ENCODE measurements at regions not wholly inside any gene's neighbourhood (a gene's known extent, or its start where the extent isn't known, plus 50 kb on each side); places are given as distances from the start of the nearest gene placed in this dataset.
"Not testable (repeated sequence)": the region's sequence is repeated elsewhere in the genome, so short reads cannot be mapped to it uniquely, and the experiment has no call there.

DNA sequence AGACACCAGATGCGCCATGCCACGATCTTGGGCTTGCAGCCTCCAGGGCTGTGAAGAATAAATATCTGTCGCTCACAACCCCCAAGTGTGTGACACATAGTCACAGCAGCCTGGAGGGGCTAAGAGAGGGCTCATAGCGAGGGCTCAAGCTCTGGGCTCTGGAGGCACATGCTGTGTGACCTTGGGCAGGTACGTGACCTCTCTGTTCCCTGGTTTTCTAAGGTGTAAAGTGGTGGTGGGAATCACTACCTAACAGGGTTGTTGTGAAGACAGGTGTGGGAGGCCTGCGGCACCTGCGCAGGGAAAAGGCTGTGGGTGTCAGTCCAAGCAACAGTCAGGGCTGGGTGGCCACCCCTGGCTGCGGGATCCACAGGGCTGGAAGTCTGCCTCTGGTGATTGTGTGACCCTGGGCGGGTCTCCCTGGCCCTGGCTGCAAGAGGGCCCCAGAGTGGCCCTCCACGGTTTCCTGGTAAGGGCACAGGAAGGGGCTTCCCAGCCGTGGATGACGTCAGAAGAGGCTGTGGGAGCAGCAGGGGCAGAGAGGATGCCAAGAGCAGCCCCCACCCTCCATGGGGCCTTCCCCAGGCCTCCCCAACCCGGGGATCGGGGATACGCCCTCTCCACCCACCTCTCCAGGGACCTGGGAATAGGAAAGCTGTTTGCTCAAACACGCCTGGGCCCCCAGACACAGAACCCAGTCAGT lies 218.8 kb upstream of the SGCG start:
- no peaks in the 10 kb centered on the region for H3K4me1 ChIP-seq
- H3K27me3 ChIP-seq: no peaks in the 10 kb centered on the region
- TF ChIP-seq POLR2A (IDR thresholded peaks at IDR 0.05): no peak
- no peaks in the 10 kb centered on the region for H3K9me3 ChIP-seq
- DNase-seq: no peak
- intact Hi-C loops (cut with DNase I): no loop called here
- no peak overlapping the region for H3K4me3 ChIP-seq
- H3K27ac ChIP-seq: no peak overlapping the region
- no peaks in the 10 kb centered on the region for H3K36me3 ChIP-seq
- WGBS, 2 donors: 66 to 75% methylated on average over 16 of the region's 16 CpGs

DNA sequence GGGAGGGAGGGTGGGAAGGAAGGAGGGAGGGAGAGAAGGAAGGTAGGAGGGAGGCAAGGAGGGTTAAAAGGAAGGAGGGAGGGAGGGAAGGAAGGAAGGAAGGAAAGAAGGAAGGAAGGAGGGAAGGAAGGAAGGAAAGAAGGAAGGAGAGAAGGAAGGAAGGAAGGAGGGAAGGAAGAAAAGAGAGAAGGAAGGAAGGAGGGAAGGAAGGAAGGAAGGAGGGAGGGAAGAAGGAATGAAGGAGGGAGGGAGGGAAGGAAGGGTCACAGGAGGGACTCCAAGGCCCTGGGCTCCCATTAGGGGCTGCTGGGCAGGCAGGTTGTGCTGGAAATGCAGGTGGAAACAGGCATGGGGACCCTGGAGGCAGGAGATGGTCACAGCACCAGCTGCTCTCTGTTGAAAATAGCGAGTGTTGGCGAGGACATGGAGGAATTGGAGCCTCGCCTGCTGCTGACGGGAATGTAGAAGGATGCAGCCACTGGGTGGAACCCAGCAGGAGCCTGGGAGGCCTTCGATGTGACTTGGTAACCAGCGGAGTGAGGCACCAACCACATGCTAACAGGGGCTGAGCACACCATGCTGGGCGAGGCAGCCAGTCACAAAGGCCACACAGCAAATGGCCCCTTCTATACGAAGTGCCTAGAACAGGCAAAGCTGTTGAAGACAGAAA lies 217.3 kb upstream of the SGCG start:
- 69 to 78% methylated on average over 8 of the region's 8 CpGs for WGBS, 2 donors
- H3K27me3 ChIP-seq; H3K36me3 ChIP-seq; H3K9me3 ChIP-seq; H3K4me3 ChIP-seq; DNase-seq; H3K27ac ChIP-seq; intact Hi-C loops (cut with DNase I); H3K4me1 ChIP-seq: not testable (repeated sequence)

DNA sequence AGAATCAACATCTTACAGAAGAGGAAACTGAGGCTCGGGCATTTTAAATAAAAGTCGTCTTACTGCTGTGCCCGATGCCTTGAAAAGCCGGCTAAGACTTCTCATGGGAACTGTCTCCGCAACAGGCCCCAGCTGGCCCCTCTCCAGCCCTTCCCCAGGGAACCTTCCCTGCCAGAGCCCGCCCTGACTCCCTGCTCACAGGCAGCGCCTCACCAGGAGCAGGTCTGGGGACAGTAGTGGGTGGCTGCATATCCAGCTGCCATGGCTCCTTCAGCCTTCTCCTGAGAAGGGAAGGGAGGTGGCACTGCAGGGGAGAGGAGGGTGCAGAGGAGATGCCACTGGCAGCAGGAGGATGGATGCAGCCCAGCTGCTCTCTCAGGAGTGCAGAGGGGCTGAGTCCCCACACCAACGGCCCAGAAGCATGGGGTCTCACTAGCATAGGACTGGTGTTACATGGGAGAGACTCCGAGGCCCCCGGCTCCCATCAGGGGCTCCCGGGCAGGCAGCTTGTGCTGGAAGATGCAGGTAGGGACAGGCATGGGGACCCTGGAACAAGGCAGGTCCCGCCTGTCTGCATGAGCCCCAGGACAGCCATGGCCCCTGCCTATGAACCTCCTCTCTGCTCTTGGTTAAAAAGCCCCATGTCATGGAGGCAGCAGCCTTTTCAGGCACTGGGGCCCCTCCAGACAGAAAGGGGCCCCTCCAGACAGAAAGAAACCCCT lies 216.4 kb upstream of the SGCG start:
- intact Hi-C loops (cut with DNase I): no loop called here
- no peak overlapping the region for H3K4me3 ChIP-seq
- H3K27ac ChIP-seq: no peak overlapping the region
- 81 to 84% methylated on average over 12 of the region's 12 CpGs for WGBS, 2 donors
- H3K9me3 ChIP-seq: no peaks in the 10 kb centered on the region
- DNase-seq: no peak
- TF ChIP-seq POLR2A (IDR thresholded peaks at IDR 0.05) (no peak), EP300 (IDR thresholded peaks at IDR 0.05) (no peak), POLR2AphosphoS5 (IDR thresholded peaks at IDR 0.05) (no peak)
- TF ChIP-seq, protein P1, sequence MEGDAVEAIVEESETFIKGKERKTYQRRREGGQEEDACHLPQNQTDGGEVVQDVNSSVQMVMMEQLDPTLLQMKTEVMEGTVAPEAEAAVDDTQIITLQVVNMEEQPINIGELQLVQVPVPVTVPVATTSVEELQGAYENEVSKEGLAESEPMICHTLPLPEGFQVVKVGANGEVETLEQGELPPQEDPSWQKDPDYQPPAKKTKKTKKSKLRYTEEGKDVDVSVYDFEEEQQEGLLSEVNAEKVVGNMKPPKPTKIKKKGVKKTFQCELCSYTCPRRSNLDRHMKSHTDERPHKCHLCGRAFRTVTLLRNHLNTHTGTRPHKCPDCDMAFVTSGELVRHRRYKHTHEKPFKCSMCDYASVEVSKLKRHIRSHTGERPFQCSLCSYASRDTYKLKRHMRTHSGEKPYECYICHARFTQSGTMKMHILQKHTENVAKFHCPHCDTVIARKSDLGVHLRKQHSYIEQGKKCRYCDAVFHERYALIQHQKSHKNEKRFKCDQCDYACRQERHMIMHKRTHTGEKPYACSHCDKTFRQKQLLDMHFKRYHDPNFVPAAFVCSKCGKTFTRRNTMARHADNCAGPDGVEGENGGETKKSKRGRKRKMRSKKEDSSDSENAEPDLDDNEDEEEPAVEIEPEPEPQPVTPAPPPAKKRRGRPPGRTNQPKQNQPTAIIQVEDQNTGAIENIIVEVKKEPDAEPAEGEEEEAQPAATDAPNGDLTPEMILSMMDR (IDR thresholded peaks at IDR 0.05): no peak
- no peaks in the 10 kb centered on the region for H3K27me3 ChIP-seq
- no peaks in the 10 kb centered on the region for H3K4me1 ChIP-seq
- no peaks in the 10 kb centered on the region for H3K36me3 ChIP-seq

DNA sequence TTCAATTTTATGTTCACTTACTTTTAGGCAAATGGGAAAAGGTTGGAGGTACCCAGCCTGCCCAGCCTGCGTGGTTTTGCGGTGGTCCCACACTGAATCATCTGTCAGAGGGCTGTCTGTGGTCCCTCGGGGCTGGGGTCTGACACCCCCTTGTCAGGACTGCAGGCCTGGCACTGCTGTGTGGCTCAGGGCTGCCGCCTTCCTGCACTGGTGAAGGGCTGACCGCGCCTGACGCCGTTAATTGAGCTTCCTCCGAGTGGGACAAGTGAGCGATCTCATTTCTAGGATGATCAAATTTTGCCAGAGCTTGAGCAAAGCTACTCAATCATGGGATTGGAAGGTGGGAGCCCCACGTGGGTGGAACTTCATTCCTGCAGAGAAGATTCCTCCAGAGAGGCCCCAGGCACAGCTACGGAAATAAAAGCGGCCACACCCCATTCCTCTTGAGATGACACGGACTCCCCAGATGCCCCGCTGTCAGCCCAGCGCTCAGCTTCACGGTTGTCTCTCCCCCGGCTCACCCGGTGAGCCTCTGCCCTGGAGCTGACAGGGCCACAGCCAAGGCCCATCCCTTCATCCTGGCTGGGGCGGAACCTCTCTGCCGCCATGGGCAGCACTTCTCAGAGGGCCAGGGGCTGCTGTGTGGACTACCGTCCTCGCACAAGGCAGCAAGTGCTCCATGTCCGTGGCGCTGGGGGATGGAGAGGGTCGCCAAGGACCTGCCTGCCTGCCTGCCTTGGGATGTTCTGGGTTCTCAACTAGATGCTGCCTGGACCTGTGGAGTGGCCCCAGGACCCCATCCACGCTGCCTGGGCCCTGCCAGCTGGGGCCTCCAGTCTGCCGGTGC lies 215.5 kb upstream of the SGCG start:
- not testable (repeated sequence) for H3K27ac ChIP-seq

DNA sequence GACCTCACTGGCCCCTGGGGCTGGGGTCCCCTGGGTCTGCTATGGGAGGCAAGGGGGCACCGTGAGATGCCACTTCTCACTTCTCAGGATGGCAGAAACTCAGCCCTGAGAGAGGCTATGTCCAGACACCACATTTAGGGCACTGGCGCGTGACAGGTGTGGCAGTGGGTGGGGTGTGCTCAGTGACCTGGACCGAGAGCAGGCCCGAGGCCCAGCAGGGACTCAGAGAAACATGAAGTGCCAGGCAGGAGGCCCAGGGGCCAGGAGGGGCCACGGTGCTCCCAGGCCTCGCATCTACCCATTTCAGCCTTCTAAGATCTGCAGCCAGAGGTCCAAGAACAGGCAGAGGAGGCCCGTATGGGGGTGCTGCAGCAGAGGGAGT lies 214.9 kb upstream of the SGCG start:
- WGBS, 2 donors: 63 to 84% methylated on average over 7 of the region's 8 CpGs
- H3K27ac ChIP-seq; H3K4me3 ChIP-seq; H3K9me3 ChIP-seq; intact Hi-C loops (cut with DNase I); H3K36me3 ChIP-seq; H3K4me1 ChIP-seq; H3K27me3 ChIP-seq; DNase-seq: not testable (repeated sequence)

More for the DNA sequence above, 215.5 kb upstream of the SGCG start:
- H3K9me3 ChIP-seq; H3K4me1 ChIP-seq; H3K4me3 ChIP-seq; H3K36me3 ChIP-seq; intact Hi-C loops (cut with DNase I); DNase-seq; H3K27me3 ChIP-seq: not testable (repeated sequence)
- 72 to 83% methylated on average over 28 of the region's 28 CpGs for WGBS, 2 donors

DNA sequence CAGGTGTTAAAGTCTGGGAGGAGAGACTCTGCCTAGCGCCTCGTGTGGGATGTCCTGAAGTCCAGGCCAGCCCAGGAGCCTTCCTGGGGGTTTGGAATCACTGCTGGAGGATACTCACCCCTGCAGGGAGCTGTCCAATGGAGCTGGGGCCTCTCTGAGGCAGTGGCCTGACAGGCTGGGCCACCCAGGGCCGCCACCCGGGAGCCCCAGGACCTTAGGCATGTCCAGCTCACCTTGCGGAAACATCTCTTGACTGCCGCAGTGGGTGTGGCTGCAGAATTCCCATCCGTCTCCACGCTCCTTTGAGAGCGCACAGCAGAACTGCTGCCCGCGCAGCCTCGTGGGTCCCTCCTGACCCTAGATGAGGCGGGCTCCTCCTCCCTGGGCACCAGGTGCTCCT lies 214.0 kb upstream of the SGCG start:
- H3K4me1 ChIP-seq; H3K36me3 ChIP-seq; H3K9me3 ChIP-seq; DNase-seq; intact Hi-C loops (cut with DNase I); H3K27ac ChIP-seq; H3K4me3 ChIP-seq; H3K27me3 ChIP-seq: not testable (repeated sequence)
- WGBS, 2 donors: 90 to 91% methylated on average over 13 of the region's 13 CpGs

DNA sequence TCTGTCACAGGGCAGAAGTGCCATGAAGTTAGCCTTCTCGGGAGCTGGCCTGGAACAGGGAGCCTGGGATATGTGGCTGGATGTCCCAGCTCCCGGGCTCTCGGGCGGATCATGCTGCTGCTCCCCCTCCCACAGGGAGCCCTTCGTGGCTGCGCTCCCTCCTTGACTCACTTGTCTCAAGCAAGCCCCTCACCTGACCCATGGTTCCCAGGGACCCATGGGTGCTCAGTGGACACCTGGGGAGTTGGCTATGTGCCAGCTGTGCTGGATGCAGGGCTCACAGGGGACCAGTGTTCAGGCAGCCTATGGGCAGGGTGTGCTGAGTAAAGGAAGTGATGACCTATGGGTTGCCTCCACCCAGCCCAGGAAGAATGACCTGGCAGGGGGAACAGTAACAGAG lies 213.1 kb upstream of the SGCG start:
- TF ChIP-seq EP300 (IDR thresholded peaks at IDR 0.05) (no peak), POLR2AphosphoS5 (IDR thresholded peaks at IDR 0.05) (no peak), POLR2A (IDR thresholded peaks at IDR 0.05) (no peak)
- TF ChIP-seq, protein P1 (IDR thresholded peaks at IDR 0.05): no peak
- H3K4me1 ChIP-seq: no peaks in the 10 kb centered on the region
- no peaks in the 10 kb centered on the region for H3K27me3 ChIP-seq
- no peak for DNase-seq
- intact Hi-C loops (cut with DNase I): no loop called here
- H3K36me3 ChIP-seq: no peaks in the 10 kb centered on the region
- H3K9me3 ChIP-seq: no peaks in the 10 kb centered on the region
- H3K4me3 ChIP-seq: no peak overlapping the region
- WGBS, 2 donors: 87 to 90% methylated on average over 6 of the region's 6 CpGs
- H3K27ac ChIP-seq: no peak overlapping the region
